ENCODE measurements at regions not wholly inside any gene's neighbourhood (a gene's known extent, or its start where the extent isn't known, plus 50 kb on each side); places are given as distances from the start of the nearest gene placed in this dataset.

- TF ChIP-seq EZH2 (IDR thresholded peaks at IDR 0.05; ENCODE audit: borderline replicate concordance, low read depth, low read length, severe bottlenecking) (no peak), POLR2AphosphoS5 (IDR thresholded peaks at IDR 0.05; ENCODE audit: insufficient read depth, low read depth, low read length) (no peak), CTCF (IDR thresholded peaks at IDR 0.05; ENCODE audit: extremely low read depth in 1 of 2, insufficient read depth in 1 of 2, low read depth in 1 of 2, low read length in 2 of 2) (no peak), POLR2A (IDR thresholded peaks at IDR 0.05; ENCODE audit: low read depth, low read length) (no peak), MYC (IDR thresholded peaks at IDR 0.05; ENCODE audit: low read depth, low read length) (no peak), MAX (IDR thresholded peaks at IDR 0.05; ENCODE audit: insufficient read depth, insufficient read length) (no peak), JUN (IDR thresholded peaks at IDR 0.05; ENCODE audit: borderline replicate concordance, insufficient read depth, insufficient read length, low read depth) (no peak)
Measured at GRCh38 chr11:128204898-128205297, 382.5 kb downstream of the ETS1 start.

Data from endothelial cell of umbilical vein (primary cell).